Esophagus squamous epithelium (tissue), 4 donors: ENCODE measurements at regions not wholly inside any gene's neighbourhood (a gene's known extent, or its start where the extent isn't known, plus 50 kb on each side); places are given as distances from the start of the nearest gene placed in this dataset.

Source experiments
- CTCF ChIP-seq, 6 experiments: fragments of 450-650 bp in 4 of 6; fragments of 200-600 bp in 2 of 6; sonication (generic) in 2 of 6; IDR thresholded peaks; one replicate each; pipeline ENCODE4 v1.5.1; 2016 to 2019; ENCODE audit warnings: antibody characterized with exemption in 6 of 6, mild to moderate bottlenecking in 4 of 6, moderate library complexity in 4 of 6
- POLR2A ChIP-seq, 4 donors: fragments of 450-650 bp; IDR thresholded peaks; one replicate each; pipeline ENCODE4 v1.6.1; 2017; ENCODE audit warnings: antibody characterized with exemption in 4 of 4, mild to moderate bottlenecking in 4 of 4, moderate library complexity in 3 of 4

DNA sequence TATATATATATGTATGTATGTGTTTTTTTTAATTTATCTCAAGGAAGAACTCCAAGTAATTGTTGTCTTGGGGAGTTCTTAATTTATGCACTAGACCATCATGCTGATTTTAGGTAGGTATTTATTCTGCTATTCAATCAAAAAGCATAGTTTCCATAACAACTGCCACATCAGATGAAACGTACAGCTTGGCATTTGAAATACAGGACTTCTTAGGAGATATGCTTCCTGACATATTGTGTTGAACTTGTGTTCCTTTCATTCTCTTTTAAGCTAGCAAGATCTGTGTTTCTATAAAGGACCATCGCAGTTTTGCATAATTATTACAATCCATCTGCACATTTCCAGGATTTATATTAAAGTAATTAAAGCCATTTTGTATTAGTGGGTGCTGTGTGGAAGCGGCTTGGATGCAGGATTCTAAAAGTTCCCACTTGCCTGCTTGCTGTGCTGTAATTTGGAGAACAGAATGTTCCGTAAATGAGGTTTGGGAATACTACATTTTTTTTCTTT is 343.5 kb upstream of the FANCL start:
- no peak for TF ChIP-seq POLR2A (IDR thresholded peaks at IDR 0.05)
- no peak for TF ChIP-seq CTCF (IDR thresholded peaks at IDR 0.05)
